HUES48 (cell line): ENCODE measurements at regions not wholly inside any gene's neighbourhood (a gene's known extent, or its start where the extent isn't known, plus 50 kb on each side); places are given as distances from the start of the nearest gene placed in this dataset.

Experiments
- H3K27ac ChIP-seq: one replicate; pipeline ENCODE4 v1.7.0; 2013; ENCODE audit warnings: low read depth, low read length, inconsistent platforms
- H3K27me3 ChIP-seq: 2 replicates; pipeline ENCODE4 v1.6.1; 2013; ENCODE audit warnings: mild to moderate bottlenecking, low read length; ENCODE audit not compliant: control insufficient read depth, insufficient read depth
- H3K36me3 ChIP-seq: 2 replicates; pipeline ENCODE4 v1.6.1; 2013; ENCODE audit warnings: low read length; ENCODE audit not compliant: control insufficient read depth, insufficient read depth
- H3K4me1 ChIP-seq: 2 replicates; pipeline ENCODE4 v1.6.1; 2013; ENCODE audit warnings: mild to moderate bottlenecking, low read length; ENCODE audit not compliant: control insufficient read depth, insufficient read depth
- H3K4me3 ChIP-seq: 2 replicates; pipeline ENCODE4 v1.5.1; 2013; ENCODE audit warnings: mild to moderate bottlenecking, low read depth, low read length
- H3K9ac ChIP-seq: 2 replicates; pipeline ENCODE4 v1.6.1; 2013; ENCODE audit warnings: mild to moderate bottlenecking, low read depth, low read length, moderate library complexity
- H3K9me3 ChIP-seq: 2 replicates; pipeline ENCODE4 v1.6.1; 2013; ENCODE audit warnings: low read length; ENCODE audit not compliant: control insufficient read depth, insufficient read depth

DNA sequence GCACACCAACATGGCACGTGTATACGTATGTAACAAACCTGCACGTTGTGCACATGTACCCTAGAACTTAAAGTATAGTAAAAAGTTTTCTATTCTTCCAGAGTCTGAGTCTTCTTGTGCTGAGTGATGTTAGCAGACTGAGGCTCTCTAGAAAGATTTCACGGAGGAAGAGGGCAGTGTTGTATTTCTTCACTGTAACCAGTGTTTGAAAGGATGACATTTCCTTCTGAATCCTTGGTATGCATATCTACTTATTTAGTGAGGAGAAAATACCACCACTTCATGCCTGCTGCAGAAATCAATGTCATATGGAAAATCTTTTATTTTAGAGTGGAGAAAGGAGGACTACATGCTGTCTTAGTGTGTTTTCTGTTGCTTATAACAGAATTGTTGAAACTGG lies 357.1 kb downstream of the CCDC85A start:
- Histone ChIP-seq H3K9me3 (no peaks in the 10 kb centered on the region), H3K27me3 (no peaks in the 10 kb centered on the region), H3K4me1 (no peaks in the 10 kb centered on the region), H3K27ac (no peak overlapping the region), H3K9ac (no peak overlapping the region), H3K36me3 (no peaks in the 10 kb centered on the region), H3K4me3 (no peak overlapping the region)

DNA sequence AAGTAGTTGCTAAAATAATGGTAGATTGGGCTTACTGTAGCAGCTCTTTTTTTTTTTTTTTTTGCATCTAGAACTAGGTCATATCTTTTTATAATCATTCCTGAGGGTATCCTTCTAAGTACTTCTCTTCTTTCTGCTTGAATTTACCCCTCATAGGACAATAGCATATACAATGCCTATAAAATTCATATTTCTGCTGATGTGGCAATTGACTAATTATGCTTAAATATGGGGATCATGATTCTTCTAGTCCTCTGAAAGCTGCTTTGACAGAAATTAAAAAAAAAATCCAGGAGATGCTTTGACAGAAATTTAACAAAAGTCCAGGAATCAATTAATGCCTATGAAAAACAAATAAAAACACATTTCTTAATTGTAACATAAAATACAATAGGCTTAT lies 358.4 kb downstream of the CCDC85A start:
- H3K27ac ChIP-seq, result no peak overlapping the region
- no peak overlapping the region for H3K9ac ChIP-seq
- H3K9me3 ChIP-seq, result no peaks in the 10 kb centered on the region
- no peaks in the 10 kb centered on the region for H3K36me3 ChIP-seq
- H3K4me1 ChIP-seq, result no peaks in the 10 kb centered on the region
- H3K27me3 ChIP-seq, result no peaks in the 10 kb centered on the region
- H3K4me3 ChIP-seq, result no peak overlapping the region

DNA sequence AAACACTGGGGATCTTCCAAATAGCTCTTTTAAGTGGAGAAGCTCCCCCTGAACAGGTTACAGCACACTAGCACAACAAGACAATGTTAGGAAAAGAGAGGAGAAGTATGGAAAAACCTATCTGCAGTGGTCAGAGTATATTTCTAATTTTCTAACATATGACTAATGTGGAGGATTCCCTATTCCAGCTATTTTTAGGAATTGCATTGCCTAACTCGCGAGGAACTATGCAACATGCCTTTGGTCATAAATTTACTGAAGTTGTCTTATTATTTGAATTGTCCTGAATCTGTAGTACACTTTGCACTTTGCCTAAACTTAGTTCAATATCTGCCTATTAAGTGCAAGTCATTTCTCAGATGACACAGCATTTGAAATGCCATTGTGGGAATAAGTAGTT lies 381.4 kb downstream of the CCDC85A start:
- H3K27me3 ChIP-seq, result no peaks in the 10 kb centered on the region
- H3K9me3 ChIP-seq, result no peaks in the 10 kb centered on the region; the same call in 1 of the 2 replicates
- no peak overlapping the region for H3K4me3 ChIP-seq
- no peaks in the 10 kb centered on the region for H3K4me1 ChIP-seq
- H3K36me3 ChIP-seq, result no peaks in the 10 kb centered on the region
- no peak overlapping the region for H3K27ac ChIP-seq
- no peak overlapping the region for H3K9ac ChIP-seq

DNA sequence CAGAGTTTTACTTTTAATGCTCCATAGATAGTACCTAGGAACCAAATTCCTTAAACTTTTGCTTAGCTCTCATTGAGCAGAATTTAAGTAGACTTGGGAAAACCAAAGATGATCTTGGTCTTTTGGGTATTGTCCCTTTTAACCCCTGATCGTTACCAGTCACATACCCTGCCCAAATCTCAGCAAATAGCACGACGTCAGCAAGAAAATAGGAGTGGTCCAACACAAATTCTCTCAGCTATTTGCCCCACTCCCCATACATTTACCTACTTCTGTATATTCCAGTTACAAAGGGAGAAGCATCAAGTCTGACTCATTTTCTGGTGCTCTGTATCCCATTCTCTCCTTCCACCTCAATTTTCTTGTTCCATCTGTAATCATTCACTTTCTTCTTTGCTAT lies 387.3 kb downstream of the CCDC85A start:
- no peak overlapping the region for H3K4me3 ChIP-seq
- H3K36me3 ChIP-seq, result no peaks in the 10 kb centered on the region
- no peaks in the 10 kb centered on the region for H3K9me3 ChIP-seq
- H3K27me3 ChIP-seq, result no peaks in the 10 kb centered on the region
- H3K9ac ChIP-seq, result no peak overlapping the region
- no peaks in the 10 kb centered on the region for H3K4me1 ChIP-seq
- no peak overlapping the region for H3K27ac ChIP-seq

DNA sequence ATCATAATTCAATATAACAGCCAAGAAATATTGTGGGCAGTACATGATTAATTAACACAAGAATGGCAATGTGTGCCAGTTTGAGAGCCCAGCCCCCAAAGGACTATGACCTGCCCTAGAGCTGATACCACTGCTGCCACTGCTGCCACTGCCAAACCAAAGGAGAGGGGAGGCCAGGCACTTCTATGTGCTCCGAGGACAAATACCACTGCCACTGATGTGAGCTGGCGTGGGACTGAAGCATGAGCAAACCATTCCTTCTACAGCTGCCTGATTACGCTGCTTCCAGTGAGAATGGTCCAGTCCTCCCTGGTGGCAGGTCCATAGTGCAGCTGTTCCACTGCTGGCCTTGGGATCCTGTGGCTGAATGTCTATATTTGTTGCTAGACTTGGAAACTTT lies 392.2 kb downstream of the CCDC85A start:
- no peak overlapping the region for H3K9ac ChIP-seq
- H3K27ac ChIP-seq, result no peak overlapping the region
- no peaks in the 10 kb centered on the region for H3K9me3 ChIP-seq
- H3K27me3 ChIP-seq, result no peaks in the 10 kb centered on the region
- H3K4me1 ChIP-seq, result no peaks in the 10 kb centered on the region
- no peak overlapping the region for H3K4me3 ChIP-seq
- H3K36me3 ChIP-seq, result no peaks in the 10 kb centered on the region

DNA sequence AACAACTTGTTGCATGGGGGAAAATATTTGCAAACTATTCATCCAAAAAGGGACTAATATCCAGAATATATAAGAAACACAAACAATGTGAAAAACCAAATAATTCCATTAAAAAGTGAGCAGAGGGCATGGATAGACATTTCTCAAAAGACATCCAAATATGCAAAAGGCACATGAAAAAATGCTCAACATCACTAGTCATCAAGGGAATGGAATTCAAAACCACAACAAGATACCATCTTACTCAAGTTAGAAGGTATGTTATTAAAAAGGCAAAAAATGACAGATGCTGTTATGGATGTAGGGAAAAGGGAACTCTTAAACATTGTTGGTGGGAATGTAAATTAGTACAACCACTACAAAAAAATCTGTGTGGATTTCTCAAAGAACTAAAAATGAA lies 396.5 kb downstream of the CCDC85A start:
- Histone ChIP-seq H3K9me3 (no peaks in the 10 kb centered on the region), H3K4me3 (no peak overlapping the region), H3K27ac (no peak overlapping the region), H3K36me3 (no peaks in the 10 kb centered on the region), H3K4me1 (no peaks in the 10 kb centered on the region), H3K27me3 (no peaks in the 10 kb centered on the region), H3K9ac (no peak overlapping the region)

DNA sequence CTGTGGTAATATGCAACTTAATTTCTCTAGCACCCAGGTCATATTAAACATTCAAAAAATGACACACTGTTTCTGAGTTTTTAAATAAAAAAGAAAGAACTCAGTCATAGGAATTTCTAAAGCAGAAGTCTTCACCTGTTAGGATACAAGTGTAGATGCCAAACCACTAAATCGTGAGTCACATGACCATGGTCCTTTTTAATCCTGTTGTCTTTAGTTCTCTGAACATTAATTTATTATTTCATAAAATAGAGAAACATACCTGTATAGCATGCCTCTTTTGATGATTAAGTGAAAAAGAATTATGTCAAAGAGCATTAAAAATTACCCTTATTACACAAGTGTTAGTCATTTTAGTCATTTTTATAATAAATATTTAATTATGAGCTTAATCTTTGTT lies 398.8 kb downstream of the CCDC85A start:
- no peak overlapping the region for H3K9ac ChIP-seq
- no peaks in the 10 kb centered on the region for H3K36me3 ChIP-seq
- no peaks in the 10 kb centered on the region for H3K27me3 ChIP-seq
- H3K4me1 ChIP-seq, result peaks cover 6% of the 10 kb centered on the region; the same call in 1 of the 2 replicates
- H3K4me3 ChIP-seq, result no peak overlapping the region
- no peak overlapping the region for H3K27ac ChIP-seq
- no peaks in the 10 kb centered on the region for H3K9me3 ChIP-seq

DNA sequence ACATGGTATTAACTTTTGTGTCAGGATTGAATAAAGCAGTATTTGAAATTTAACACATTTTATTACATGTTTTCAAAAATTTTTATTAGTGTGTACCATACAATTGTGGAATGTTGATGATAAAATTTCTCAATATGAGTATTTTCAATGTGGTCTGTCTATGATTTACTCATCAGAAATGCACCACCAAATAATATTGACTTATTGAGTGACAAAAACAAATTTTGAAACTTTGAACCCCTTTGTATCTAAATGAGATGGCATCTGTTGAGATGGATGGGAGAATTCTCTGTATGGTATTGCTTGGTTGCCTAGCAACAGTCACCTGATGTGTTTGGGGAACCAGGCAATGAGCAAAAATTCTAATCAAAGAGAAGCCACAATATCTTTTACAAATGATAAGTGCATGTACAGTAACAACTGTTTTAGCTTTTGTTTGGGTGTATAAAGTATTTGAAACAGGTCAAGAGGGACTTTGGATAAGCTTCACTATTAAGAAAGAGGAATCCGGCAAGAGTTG lies 400.1 kb downstream of the CCDC85A start:
- Histone ChIP-seq H3K36me3 (no peaks in the 10 kb centered on the region), H3K4me3 (no peak overlapping the region), H3K9me3 (no peaks in the 10 kb centered on the region), H3K9ac (no peak overlapping the region), H3K4me1 (peaks cover 16% of the 10 kb centered on the region; the same call in 1 of the 2 replicates), H3K27ac (no peak overlapping the region), H3K27me3 (no peaks in the 10 kb centered on the region)

DNA sequence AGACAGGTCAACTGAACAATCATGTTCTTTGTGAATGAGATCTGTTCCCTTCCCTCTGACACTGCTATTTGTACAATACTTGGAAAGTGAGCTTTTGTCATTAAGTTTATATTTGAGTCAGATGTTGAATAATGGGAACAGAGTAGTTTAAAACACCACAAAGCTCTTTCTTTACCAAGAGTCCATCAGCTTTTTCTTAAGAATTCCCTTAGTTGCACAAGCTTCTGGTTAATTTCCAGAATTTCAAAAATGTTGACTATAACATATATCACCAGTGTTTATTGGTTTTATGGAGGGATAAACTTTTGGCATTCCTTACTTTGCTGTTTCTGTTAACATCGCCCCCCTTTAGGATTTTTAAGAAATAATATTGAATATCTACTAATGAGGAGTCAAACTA lies 403.7 kb downstream of the CCDC85A start:
- Histone ChIP-seq H3K9ac (no peak overlapping the region), H3K9me3 (no peaks in the 10 kb centered on the region), H3K36me3 (no peaks in the 10 kb centered on the region), H3K4me1 (peaks cover 18% of the 10 kb centered on the region; the same call in 1 of the 2 replicates), H3K27me3 (no peaks in the 10 kb centered on the region), H3K27ac (no peak overlapping the region), H3K4me3 (no peak overlapping the region)

DNA sequence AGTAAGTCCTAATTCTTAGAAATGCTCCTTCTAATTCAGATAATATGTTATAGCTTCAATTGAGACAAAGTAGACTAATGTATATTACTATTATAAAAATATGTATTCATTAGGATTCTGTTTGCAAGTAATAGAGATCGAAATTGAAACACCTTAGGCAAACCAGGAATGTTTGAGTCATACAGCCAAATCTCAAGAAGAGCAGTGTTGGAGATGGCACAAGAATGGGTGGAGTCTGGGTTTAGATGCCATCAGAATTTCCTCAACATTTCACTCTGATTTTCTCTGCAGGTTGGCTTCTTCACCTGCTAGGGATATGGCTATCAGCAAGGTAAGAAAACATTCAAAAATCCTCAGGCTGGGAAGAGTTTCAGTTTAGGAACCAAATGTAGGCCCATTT lies 405.4 kb downstream of the CCDC85A start:
- H3K4me3 ChIP-seq, result no peak overlapping the region
- peaks cover 18% of the 10 kb centered on the region; the same call in 1 of the 2 replicates for H3K4me1 ChIP-seq
- no peaks in the 10 kb centered on the region for H3K27me3 ChIP-seq
- H3K9me3 ChIP-seq, result no peaks in the 10 kb centered on the region
- no peak overlapping the region for H3K27ac ChIP-seq
- H3K36me3 ChIP-seq, result no peaks in the 10 kb centered on the region
- no peak overlapping the region for H3K9ac ChIP-seq

DNA sequence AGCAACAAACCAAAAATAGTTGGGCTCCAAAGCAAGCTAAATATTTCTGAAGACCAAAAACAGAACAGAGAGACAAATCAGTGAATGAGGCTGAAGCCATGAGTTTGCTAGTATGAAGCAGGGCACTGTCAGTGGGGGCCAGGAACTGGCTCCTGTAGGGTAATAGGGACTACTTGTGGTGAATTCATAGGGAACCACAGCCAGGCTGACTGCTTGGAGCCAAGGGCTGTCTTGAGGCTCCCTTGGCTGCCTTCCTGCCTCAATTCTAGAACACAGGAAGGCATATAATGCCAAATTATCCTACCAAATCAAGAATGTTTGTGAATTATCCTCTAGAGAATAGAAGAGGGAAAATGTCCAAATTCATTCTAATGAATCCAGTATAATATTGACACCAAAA lies 406.0 kb downstream of the CCDC85A start:
- Histone ChIP-seq H3K4me1 (peaks cover 18% of the 10 kb centered on the region; the same call in 1 of the 2 replicates), H3K27ac (no peak overlapping the region), H3K9ac (no peak overlapping the region), H3K36me3 (no peaks in the 10 kb centered on the region), H3K27me3 (no peaks in the 10 kb centered on the region), H3K9me3 (no peaks in the 10 kb centered on the region), H3K4me3 (no peak overlapping the region)

DNA sequence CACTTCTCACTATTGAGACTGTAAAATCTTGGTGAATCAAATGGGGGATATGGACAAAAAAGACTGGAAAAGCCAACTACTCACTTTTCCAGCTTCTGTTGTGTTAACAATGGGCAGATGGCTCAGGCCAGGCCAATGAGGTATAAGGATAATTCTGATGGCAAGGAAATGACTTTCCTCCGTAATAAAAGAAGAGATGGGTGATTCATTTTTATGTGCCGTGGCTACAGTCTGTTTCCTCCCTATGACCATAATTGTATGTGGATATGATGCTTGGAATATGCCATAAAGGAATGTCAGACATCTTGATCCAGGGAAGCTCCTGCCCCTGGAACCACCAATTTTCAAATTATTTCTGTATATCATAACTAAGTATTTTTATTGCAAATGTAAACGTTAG lies 406.8 kb downstream of the CCDC85A start:
- no peak overlapping the region for H3K4me3 ChIP-seq
- H3K27me3 ChIP-seq, result no peaks in the 10 kb centered on the region
- no peak overlapping the region for H3K9ac ChIP-seq
- H3K27ac ChIP-seq, result no peak overlapping the region
- H3K36me3 ChIP-seq, result no peaks in the 10 kb centered on the region
- peaks cover 18% of the 10 kb centered on the region; the same call in 1 of the 2 replicates for H3K4me1 ChIP-seq
- H3K9me3 ChIP-seq, result no peaks in the 10 kb centered on the region
